GM21737 (cell line): ENCODE measurements at regions not wholly inside any gene's neighbourhood (a gene's known extent, or its start where the extent isn't known, plus 50 kb on each side); places are given as distances from the start of the nearest gene placed in this dataset.

ENCODE experiments used
- ATAC-seq: cut with Tn5 transposase; IDR thresholded peaks from one replicate; pipeline ENCODE4 v1.9.1; 2021; ENCODE audit warnings: mild to moderate bottlenecking, moderate library complexity; ENCODE audit not compliant: unreplicated experiment

GRCh38 chr9:30116673-30117217 is 2267.7 kb upstream of the ACO1 start:
- ATAC-seq: no peak

GRCh38 chr9:30120666-30121065 is 2263.8 kb upstream of the ACO1 start:
- ATAC-seq: no peak

GRCh38 chr9:30121611-30122010 is 2262.8 kb upstream of the ACO1 start:
- ATAC-seq: no peak

GRCh38 chr9:30125881-30126280 is 2258.6 kb upstream of the ACO1 start:
- ATAC-seq: no peak

GRCh38 chr9:30127371-30127770 is 2257.1 kb upstream of the ACO1 start:
- ATAC-seq: no peak

GRCh38 chr9:30140407-30140806 is 2244.0 kb upstream of the ACO1 start:
- ATAC-seq: no peak

- ATAC-seq: no peak
These were observed 2223.9 kb upstream of the ACO1 start for GRCh38 chr9:30160570-30160969.

GRCh38 chr9:30172206-30172605 is 2212.2 kb upstream of the ACO1 start:
- ATAC-seq: no peak

GRCh38 chr9:30178610-30179009 is 2205.8 kb upstream of the ACO1 start:
- no peak for ATAC-seq

GRCh38 chr9:30193421-30193820 is 2191.0 kb upstream of the ACO1 start:
- no peak for ATAC-seq

GRCh38 chr9:30196941-30197340 is 2187.5 kb upstream of the ACO1 start:
- ATAC-seq: no peak

- ATAC-seq: no peak
These were observed 2187.0 kb upstream of the ACO1 start for GRCh38 chr9:30197453-30197852.

- ATAC-seq: no peak
These were observed 2186.5 kb upstream of the ACO1 start for GRCh38 chr9:30197954-30198353.

GRCh38 chr9:30198463-30199309 is 2185.8 kb upstream of the ACO1 start:
- no peak for ATAC-seq

GRCh38 chr9:30201024-30201423 is 2183.4 kb upstream of the ACO1 start:
- no peak for ATAC-seq

- no peak for ATAC-seq
These were observed 2149.4 kb upstream of the ACO1 start for GRCh38 chr9:30235068-30235467.

- ATAC-seq: no peak
These were observed 2148.9 kb upstream of the ACO1 start for GRCh38 chr9:30235564-30235963.

GRCh38 chr9:30239878-30240277 is 2144.6 kb upstream of the ACO1 start:
- no peak for ATAC-seq

- no peak for ATAC-seq
These were observed 2141.0 kb upstream of the ACO1 start for GRCh38 chr9:30243467-30243866.

- no peak for ATAC-seq
These were observed 2139.6 kb upstream of the ACO1 start for GRCh38 chr9:30244877-30245276.

GRCh38 chr9:30250872-30251271 is 2133.6 kb upstream of the ACO1 start:
- no peak for ATAC-seq

GRCh38 chr9:30258094-30258493 is 2126.3 kb upstream of the ACO1 start:
- no peak for ATAC-seq
